Activated CD8-positive, alpha-beta memory T cell treated with anti-CD3 and anti-CD28 coated beads, Interleukin-2, amount 10 ng/mL, durations not matched to agents 7 days and 5 days (primary cell): ENCODE measurements at regions not wholly inside any gene's neighbourhood (a gene's known extent, or its start where the extent isn't known, plus 50 kb on each side); places are given as distances from the start of the nearest gene placed in this dataset.
"Not testable (repeated sequence)": the region's sequence is repeated elsewhere in the genome, so short reads cannot be mapped to it uniquely, and the experiment has no call there.

Experiments used
- ATAC-seq: fragments of 150-1000 bp; cut with Tn5 transposase; one replicate; pipeline ENCODE4 v1.10.0; 2021; ENCODE audit warnings: moderate library complexity
- CTCF ChIA-PET: fragments of 350-600 bp; sonication (Branson Sonifier 250); formaldehyde crosslinking; loops from one replicate; lab custom pipeline; 2021; ENCODE audit warnings: antibody characterized with exemption; lab: Charles Lee
- DNase-seq: peaks from one replicate; pipeline ENCODE4 v3.0.0-alpha.2; 2020
- H3K27ac Mint-ChIP-seq: one replicate; pipeline ENCODE4 v1.8.0; 2021; ENCODE audit warnings: mild to moderate bottlenecking, mixed read lengths
- H3K27me3 Mint-ChIP-seq: one replicate; pipeline ENCODE4 v1.8.0; 2021; ENCODE audit warnings: mixed read lengths
- H3K36me3 Mint-ChIP-seq: one replicate; pipeline ENCODE4 v1.8.0; 2021; ENCODE audit warnings: mild to moderate bottlenecking, mixed read lengths
- H3K4me1 Mint-ChIP-seq: one replicate; pipeline ENCODE4 v1.8.0; 2021; ENCODE audit warnings: mixed read lengths
- H3K4me3 Mint-ChIP-seq: one replicate; pipeline ENCODE4 v1.8.0; 2021; ENCODE audit warnings: mild to moderate bottlenecking, moderate library complexity, mixed read lengths
- H3K9me3 Mint-ChIP-seq: one replicate; pipeline ENCODE4 v1.8.0; 2022; ENCODE audit warnings: low read depth, mixed read lengths

- H3K4me3 Mint-ChIP-seq, CTCF ChIA-PET: not testable (repeated sequence)
These were observed 56.2 kb downstream of the SPATA31A6 start for GRCh38 chr9:42239445-42240260.

GRCh38 chr9:42240261-42240579, 56.8 kb downstream of the SPATA31A6 start:
- H3K9me3 Mint-ChIP-seq, H3K27ac Mint-ChIP-seq, H3K4me1 Mint-ChIP-seq, H3K4me3 Mint-ChIP-seq, CTCF ChIA-PET, H3K36me3 Mint-ChIP-seq, H3K27me3 Mint-ChIP-seq, DNase-seq, ATAC-seq: not testable (repeated sequence)

More at GRCh38 chr9:42239445-42240260, 56.2 kb downstream of the SPATA31A6 start:
- not testable (repeated sequence) for ATAC-seq, H3K9me3 Mint-ChIP-seq, H3K27ac Mint-ChIP-seq, H3K4me1 Mint-ChIP-seq, H3K27me3 Mint-ChIP-seq, H3K36me3 Mint-ChIP-seq, DNase-seq

- H3K4me1 Mint-ChIP-seq, H3K36me3 Mint-ChIP-seq, CTCF ChIA-PET, H3K27me3 Mint-ChIP-seq, DNase-seq, H3K27ac Mint-ChIP-seq, ATAC-seq, H3K9me3 Mint-ChIP-seq, H3K4me3 Mint-ChIP-seq: not testable (repeated sequence)
These were observed 59.8 kb downstream of the SPATA31A6 start for GRCh38 chr9:42243211-42243610.

- DNase-seq, H3K27me3 Mint-ChIP-seq, H3K27ac Mint-ChIP-seq, H3K36me3 Mint-ChIP-seq, H3K9me3 Mint-ChIP-seq, CTCF ChIA-PET, ATAC-seq, H3K4me1 Mint-ChIP-seq, H3K4me3 Mint-ChIP-seq: not testable (repeated sequence)
These were observed 60.4 kb downstream of the SPATA31A6 start for GRCh38 chr9:42243822-42244221.

DNA sequence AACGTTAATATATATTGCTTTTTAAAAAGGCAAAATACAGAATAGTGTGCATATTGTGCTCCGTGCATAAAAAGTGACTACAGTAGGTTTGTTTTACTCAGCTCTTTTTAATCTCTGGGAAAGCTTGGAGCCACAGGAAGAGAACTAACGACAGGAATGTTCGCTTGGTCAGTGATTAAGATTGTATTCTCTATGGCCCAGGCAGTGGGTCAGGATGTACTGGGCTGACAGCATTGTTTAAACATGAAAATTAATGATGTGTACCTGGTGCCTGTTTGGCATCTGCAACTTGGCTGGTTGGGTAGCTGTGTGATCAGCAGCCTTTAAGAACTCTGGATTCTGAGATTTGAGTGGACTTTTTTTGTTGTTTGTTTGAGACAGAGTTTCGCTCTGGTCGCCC, 85.3 kb downstream of the SPATA31A6 start:
- H3K27me3 Mint-ChIP-seq, H3K36me3 Mint-ChIP-seq, ATAC-seq, H3K9me3 Mint-ChIP-seq, H3K27ac Mint-ChIP-seq, H3K4me1 Mint-ChIP-seq, DNase-seq, CTCF ChIA-PET, H3K4me3 Mint-ChIP-seq: not testable (repeated sequence)

DNA sequence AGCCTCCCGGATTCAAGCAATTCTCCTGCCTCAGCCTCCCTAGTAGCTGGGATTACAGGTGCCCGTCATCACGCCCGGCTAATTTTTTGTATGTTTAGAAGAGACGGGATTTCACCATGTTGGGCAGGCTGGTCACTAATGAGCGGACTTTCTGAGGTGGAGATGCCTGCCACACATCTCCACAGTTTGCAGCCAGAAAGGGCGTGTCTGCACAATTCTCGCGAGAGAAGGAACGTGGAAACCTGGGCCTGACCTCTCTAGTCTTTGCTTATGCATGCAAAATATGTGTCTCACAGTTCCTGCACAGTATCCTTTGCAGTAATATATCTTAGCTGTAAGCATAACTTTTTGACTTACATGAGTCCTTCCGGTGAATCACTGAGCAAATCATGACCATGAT, 85.7 kb downstream of the SPATA31A6 start:
- H3K27ac Mint-ChIP-seq, H3K27me3 Mint-ChIP-seq, DNase-seq, H3K4me1 Mint-ChIP-seq, H3K9me3 Mint-ChIP-seq, ATAC-seq, H3K4me3 Mint-ChIP-seq, H3K36me3 Mint-ChIP-seq, CTCF ChIA-PET: not testable (repeated sequence)

- H3K27me3 Mint-ChIP-seq, ATAC-seq, H3K4me3 Mint-ChIP-seq, DNase-seq, H3K27ac Mint-ChIP-seq, H3K36me3 Mint-ChIP-seq, H3K4me1 Mint-ChIP-seq, H3K9me3 Mint-ChIP-seq, CTCF ChIA-PET: not testable (repeated sequence)
These were observed 89.7 kb downstream of the SPATA31A6 start for GRCh38 chr9:42273191-42273590.

GRCh38 chr9:42275141-42275540, 91.7 kb downstream of the SPATA31A6 start:
- H3K4me1 Mint-ChIP-seq = no peaks in the 10 kb centered on the region
- ATAC-seq (no peak), DNase-seq (no peak)
- H3K27me3 Mint-ChIP-seq = no peaks in the 10 kb centered on the region
- no peak overlapping the region for H3K4me3 Mint-ChIP-seq
- H3K9me3 Mint-ChIP-seq = peaks cover 2% of the 10 kb centered on the region
- CTCF ChIA-PET = no interaction called here
- H3K36me3 Mint-ChIP-seq = no peaks in the 10 kb centered on the region
- H3K27ac Mint-ChIP-seq = no peak overlapping the region

DNA sequence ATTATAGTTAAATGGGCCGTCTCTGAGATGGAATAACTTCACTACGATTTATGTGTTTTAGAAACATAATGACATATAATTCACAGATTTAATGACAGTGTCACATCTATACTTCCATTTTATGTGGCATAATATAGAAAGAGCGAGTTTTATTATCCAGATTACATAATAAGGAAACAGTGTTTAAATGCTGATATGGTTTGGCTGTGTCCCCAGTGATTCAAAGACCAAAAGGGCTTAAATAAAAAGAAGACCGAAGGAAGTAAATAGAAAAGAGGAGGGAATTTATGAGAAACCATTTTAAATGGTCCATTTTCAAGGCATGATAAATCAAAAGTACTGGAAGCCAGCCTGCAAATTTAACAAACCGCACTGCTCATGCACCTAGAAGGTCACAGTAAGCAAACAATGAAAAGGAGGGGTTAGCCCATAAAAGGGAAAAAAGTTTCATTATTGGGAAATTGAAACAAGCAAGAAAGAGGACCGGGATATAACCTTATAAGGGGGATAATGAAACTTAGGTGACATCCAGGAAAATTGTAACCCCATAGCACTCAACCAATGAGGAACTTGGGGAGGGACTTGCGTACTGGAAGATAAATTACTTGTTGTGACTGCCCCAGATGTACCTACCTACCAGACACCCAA, 99.2 kb downstream of the SPATA31A6 start:
- H3K27me3 Mint-ChIP-seq, H3K27ac Mint-ChIP-seq, H3K36me3 Mint-ChIP-seq, H3K4me1 Mint-ChIP-seq, DNase-seq, CTCF ChIA-PET, ATAC-seq, H3K9me3 Mint-ChIP-seq, H3K4me3 Mint-ChIP-seq: not testable (repeated sequence)

DNA sequence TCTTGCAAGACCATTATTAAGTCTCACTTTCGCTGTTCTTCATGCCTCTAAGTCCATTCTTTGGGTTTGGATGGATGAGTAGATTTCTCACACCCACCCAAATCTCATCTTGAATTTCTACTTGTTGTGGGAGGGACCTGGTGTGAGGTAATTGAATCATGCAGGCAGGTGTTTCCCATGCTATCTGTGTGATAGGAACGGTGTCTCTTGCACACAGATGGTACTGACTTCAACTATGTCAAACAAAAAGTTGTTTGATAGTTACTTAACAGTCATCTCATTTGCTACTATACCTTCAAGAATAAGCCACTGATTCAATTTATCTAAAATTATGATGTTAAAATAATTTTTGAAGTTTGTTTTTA, 99.7 kb downstream of the SPATA31A6 start:
- ATAC-seq, H3K36me3 Mint-ChIP-seq, H3K4me3 Mint-ChIP-seq, H3K27ac Mint-ChIP-seq, DNase-seq, H3K27me3 Mint-ChIP-seq, CTCF ChIA-PET, H3K9me3 Mint-ChIP-seq, H3K4me1 Mint-ChIP-seq: not testable (repeated sequence)

DNA sequence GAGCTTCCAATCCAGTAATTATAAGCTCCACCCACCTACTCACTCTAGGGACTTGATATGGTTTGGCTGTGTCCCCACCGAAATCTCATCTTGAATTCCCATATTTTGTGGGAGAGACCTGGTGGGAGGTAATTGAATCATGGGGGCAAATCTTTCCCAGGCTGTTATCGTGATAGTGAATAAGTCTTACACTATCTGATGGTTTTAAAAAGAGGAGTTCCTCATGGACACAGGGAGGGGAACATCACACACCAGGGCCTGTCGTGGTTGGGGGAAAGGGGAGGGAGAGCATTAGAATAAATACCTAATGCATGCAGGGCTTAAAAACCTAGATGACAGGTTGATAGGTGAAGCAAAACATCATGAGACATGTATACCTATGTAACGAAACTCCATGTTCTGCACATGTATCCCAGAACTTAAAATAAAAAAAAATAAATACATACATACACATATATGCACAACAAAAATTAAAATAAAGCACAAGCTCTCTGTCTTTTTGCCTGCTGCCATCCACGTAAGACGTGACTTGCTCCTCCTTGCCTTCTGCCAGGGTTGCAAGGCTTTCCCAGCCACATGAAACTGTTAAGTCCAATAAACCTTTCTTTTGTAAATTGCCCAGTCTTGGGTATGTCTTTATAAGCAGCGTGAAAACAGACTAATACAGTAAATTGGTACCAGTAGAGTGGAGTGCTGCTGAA, 102.8 kb downstream of the SPATA31A6 start:
- ATAC-seq, H3K4me3 Mint-ChIP-seq, H3K27me3 Mint-ChIP-seq, H3K27ac Mint-ChIP-seq, H3K9me3 Mint-ChIP-seq, DNase-seq, H3K4me1 Mint-ChIP-seq, H3K36me3 Mint-ChIP-seq, CTCF ChIA-PET: not testable (repeated sequence)

DNA sequence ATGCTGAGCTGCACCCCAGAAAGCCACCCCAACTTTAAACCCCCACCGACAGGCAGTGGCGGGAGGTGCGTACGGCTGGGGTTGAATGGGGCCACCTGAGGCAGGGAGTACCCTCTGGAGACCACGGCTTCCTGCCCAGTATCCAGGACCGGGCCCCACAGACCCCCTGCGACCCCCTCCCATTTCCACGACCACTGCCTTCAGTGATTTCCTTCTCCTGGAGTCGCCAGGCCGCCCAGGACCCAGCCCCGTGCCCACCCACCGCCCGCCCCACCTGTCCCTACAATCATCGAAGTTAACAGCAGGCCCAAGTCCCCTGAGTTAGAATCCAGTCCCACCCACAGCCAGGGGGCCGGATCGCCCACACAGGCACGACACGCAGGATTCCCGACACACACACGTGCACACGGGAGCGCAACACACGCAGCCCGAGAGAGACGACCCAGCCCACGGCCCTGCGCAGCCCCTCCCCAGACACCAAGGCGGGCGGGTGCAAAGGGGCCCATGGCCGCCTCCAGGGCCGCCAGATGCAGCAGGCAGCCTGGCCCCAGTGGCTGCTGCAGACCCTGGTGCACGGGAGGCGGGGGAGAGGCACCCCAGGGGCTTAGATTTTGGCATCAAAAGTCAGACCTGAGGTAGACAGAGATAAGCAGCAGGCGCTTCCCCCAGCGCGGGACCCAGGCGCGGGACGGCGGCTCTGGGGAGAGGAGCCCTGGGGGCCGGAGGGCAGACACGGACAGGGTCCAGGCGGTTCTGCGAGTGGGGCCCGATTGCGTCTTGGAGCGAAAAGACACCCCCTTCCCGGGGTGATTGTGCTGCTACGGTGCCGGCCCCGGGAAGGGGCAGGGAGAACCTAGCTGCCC, 104.8 kb downstream of the SPATA31A6 start:
- H3K27ac Mint-ChIP-seq, H3K9me3 Mint-ChIP-seq, H3K36me3 Mint-ChIP-seq, DNase-seq, H3K27me3 Mint-ChIP-seq, ATAC-seq, H3K4me1 Mint-ChIP-seq, H3K4me3 Mint-ChIP-seq, CTCF ChIA-PET: not testable (repeated sequence)

DNA sequence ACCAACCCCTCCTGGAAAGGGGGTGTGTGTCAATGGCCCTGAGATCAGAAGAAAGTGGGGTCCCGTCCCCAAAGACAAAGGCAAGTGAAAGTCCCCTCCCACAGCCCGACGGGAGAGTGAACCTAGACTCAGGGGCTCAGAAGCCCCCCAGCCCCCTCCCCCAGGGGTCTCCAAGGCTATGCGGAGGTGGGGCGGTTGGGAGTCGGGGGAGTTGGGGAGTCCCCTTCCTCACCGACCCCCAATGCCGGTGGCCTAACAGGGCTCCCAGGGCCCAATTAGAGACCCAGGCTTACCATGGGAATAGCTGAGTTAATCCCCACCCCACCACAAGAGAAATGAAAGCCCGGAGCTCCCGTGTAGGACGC, 105.4 kb downstream of the SPATA31A6 start:
- ATAC-seq, DNase-seq, CTCF ChIA-PET, H3K27me3 Mint-ChIP-seq, H3K36me3 Mint-ChIP-seq, H3K4me1 Mint-ChIP-seq, H3K27ac Mint-ChIP-seq, H3K9me3 Mint-ChIP-seq, H3K4me3 Mint-ChIP-seq: not testable (repeated sequence)
